Right lobe of liver (tissue), 4 donors: ENCODE measurements at regions not wholly inside any gene's neighbourhood (a gene's known extent, or its start where the extent isn't known, plus 50 kb on each side); places are given as distances from the start of the nearest gene placed in this dataset.

Source experiments
- POLR2A ChIP-seq: fragments of 450-650 bp; IDR thresholded peaks from one replicate; pipeline ENCODE4 v1.6.1; 2017; ENCODE audit warnings: antibody characterized with exemption, mild to moderate bottlenecking
- TF ChIP-seq, protein P1 (sequence below), 4 donors: fragments of 200-600 bp in 3 of 4; fragments of 450-650 bp in 1 of 4; IDR thresholded peaks; one replicate each; pipeline versions ENCODE4 v1.5.1 to v1.8.0; 2016 to 2022; ENCODE audit warnings: antibody characterized with exemption in 4 of 4, mild to moderate bottlenecking in 2 of 4
- donor health status: DM: no; HTN: no; CAD: no.
- donor health status: DM: no; HTN: no; CAD: no.
- donor health status: DM: no; HTN: yes; CAD: no.

DNA sequence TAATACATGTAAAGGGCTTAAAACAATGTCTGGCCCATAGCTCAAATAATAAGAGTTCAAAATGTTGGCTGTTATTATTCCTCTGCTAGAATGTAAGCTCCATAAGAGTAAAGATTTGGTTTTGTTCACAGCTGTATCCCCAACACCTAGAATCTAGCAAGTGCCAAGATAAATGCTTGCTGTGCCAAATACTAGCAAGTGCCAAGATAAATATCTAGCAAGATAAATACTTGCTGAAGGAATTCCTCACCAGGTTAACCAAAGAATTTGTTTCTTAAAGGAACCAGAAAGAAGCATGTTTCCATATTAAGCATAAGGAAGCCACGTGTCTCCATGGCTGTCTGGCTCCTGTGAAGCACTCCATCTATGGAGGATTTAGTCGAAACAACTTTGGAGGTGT is 235.2 kb upstream of the SP4 start:
- TF ChIP-seq, protein P1, sequence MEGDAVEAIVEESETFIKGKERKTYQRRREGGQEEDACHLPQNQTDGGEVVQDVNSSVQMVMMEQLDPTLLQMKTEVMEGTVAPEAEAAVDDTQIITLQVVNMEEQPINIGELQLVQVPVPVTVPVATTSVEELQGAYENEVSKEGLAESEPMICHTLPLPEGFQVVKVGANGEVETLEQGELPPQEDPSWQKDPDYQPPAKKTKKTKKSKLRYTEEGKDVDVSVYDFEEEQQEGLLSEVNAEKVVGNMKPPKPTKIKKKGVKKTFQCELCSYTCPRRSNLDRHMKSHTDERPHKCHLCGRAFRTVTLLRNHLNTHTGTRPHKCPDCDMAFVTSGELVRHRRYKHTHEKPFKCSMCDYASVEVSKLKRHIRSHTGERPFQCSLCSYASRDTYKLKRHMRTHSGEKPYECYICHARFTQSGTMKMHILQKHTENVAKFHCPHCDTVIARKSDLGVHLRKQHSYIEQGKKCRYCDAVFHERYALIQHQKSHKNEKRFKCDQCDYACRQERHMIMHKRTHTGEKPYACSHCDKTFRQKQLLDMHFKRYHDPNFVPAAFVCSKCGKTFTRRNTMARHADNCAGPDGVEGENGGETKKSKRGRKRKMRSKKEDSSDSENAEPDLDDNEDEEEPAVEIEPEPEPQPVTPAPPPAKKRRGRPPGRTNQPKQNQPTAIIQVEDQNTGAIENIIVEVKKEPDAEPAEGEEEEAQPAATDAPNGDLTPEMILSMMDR (IDR thresholded peaks at IDR 0.05): no peak
- no peak for TF ChIP-seq POLR2A
